GM19351 (cell line): ENCODE measurements at regions not wholly inside any gene's neighbourhood (a gene's known extent, or its start where the extent isn't known, plus 50 kb on each side); places are given as distances from the start of the nearest gene placed in this dataset.

Source experiments
- ATAC-seq: cut with Tn5 transposase; IDR thresholded peaks from one replicate; pipeline ENCODE4 v1.9.1; 2021; ENCODE audit warnings: mild to moderate bottlenecking, moderate library complexity; ENCODE audit not compliant: unreplicated experiment

DNA sequence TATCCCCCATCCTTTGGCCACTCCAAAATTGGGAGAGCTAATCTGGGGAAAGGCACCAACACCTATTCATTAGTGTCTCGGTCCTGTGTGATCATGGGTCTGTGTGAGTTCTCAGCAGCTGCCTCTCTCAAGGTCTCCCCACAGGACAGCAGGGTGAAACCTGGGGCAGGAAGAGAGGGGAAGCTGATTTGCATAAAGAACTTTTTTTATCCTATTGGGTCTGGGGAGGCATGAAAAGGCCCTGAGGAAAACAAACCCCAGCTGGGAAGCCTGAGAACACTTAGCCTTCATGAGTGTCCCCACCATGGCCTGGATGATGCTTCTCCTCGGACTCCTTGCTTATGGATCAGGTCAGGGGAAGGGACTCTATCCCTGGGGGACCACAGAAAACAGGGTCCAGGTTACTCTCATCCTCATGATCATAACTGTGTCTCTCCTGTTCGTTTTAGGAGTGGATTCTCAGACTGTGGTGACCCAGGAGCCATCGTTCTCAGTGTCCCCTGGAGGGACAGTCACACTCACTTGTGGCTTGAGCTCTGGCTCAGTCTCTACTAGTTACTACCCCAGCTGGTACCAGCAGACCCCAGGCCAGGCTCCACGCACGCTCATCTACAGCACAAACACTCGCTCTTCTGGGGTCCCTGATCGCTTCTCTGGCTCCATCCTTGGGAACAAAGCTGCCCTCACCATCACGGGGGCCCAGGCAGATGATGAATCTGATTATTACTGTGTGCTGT lies 116.0 kb upstream of the TOP3B start:
- ATAC-seq, result no peak

DNA sequence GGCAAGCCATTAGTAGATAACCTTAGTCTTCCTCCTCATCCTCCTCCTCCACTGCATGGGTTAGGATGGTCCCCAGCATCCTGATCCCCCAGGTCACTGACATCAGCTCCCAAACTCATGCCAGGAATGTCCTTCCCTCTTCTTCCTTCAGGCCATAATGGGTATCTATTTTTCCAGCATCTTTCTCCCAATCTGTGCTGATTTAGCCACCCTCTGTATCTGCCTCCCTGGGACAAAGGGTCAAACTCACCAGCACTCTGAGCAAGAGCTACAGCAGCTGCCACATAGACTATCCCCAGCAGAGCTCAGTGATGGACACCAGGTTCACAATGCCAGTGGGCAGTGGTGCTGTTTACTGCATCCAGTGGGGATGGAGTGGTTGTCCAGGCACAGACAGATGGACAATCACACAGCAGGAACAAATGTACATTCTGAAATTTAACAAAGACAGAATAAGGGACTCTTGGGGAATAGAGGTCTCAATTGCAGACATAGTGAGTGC lies 115.2 kb upstream of the TOP3B start:
- ATAC-seq, result no peak

DNA sequence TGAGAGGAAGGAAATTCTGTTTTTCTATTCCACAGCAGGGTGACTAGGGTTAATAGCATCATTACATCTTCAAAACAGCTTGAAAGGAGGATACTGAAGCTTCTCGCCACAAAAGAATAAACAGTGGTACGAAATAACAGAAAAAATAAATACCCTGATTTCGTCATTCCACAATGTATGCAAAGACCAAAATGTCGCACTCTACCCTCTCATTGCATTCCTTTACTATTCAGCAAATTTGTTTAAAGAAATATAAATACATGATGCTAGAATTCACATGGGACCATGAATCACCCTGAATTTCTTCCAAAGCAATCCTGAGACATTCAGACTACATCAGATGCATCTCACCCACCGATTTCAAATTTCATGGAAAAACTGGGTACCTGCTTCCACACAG lies 112.3 kb upstream of the TOP3B start:
- no peak for ATAC-seq

DNA sequence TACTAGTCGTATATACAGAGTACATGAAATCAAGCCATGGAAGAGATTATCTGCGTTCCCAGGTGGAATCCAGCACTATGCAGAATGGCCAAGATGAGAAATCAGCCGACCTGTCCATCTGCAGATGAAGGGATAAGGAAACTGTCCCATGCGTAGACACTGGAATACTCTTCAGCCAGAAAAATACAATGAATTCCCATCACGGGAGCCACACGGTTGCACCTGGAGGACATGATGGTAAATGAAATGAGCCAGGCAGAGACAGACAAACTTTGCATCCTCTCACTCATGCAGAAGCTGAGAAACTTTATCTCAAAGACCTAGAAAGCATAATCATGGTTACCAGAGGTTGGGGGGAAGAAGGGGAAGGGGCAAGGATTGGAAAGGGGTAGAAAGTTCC lies 111.9 kb upstream of the TOP3B start:
- no peak for ATAC-seq

DNA sequence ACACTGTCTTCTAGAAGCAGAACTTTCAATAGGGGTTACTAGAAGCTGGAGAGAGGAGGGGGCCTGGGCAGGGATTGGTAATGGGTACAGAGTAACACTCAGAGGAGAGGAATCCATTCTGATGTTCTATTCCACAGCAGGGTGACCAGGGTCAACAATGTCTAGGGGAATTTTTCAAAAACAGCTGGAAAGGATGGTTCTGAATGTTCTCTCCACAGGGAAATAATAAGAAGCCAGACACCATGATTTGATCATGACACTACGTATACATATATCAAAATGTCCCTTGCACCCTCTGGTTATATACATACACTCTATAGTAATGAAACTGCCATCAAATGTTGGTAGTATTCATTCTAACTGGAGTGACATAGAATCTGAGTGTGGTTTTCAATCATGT lies 111.2 kb upstream of the TOP3B start:
- ATAC-seq, result no peak

DNA sequence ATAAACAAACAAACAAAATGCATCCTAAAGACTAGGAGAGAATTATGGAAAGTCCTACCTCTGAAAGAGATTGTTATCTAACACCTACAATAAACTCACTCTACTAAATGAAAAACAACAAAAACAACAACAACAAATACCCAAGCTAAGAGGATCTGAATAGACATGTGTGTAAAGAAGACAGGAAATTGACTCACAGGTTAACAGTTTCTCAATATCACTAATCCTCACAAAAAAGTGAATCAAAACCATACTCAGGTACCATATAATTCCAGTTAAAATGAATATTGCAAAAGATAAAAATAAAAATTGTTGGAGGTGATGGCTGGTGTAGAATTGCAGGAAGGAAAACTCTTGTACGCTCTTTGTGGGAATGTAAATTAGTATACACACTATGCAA lies 110.4 kb upstream of the TOP3B start:
- no peak for ATAC-seq

DNA sequence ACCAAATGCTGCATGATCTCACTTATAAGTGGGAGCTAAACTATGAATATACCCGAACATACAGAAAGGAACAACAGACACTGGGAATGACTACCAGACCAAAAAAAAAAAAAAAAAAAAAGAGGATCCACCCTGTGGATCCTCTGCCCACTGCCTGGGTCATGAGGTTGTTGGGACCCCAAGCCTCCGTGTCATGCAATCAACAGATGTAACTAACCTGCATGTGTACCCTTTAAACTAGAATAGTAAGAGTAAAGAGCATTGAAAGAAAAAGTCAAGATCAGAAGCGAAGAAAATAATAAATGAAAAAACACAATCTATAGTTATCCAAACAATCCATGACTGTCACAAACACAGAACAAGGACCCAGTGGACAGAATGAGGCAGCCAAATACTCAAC lies 109.5 kb upstream of the TOP3B start:
- no peak for ATAC-seq

DNA sequence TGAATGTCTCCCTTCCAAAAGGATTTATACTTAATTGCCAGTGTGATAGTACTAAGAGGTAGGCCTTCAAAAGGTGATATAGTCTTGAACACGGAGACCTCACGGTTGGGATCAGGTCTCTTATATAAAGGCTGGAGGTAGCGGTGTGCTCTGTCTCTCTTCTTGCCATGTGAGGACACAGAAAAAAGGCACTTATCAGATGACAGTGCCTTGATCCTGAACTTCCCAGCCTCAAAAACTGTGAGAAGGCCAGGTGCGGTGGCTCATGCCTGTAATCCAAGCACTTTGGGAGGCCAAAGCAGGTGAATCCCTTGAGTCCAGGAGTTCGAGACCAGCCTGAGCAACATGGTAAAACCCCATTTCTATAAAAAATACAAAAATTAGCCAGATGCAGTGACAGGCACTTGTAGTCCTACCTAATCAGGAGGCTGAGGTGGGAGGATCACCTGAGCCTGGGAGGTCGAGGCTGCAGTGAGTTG lies 108.9 kb upstream of the TOP3B start:
- no peak for ATAC-seq

DNA sequence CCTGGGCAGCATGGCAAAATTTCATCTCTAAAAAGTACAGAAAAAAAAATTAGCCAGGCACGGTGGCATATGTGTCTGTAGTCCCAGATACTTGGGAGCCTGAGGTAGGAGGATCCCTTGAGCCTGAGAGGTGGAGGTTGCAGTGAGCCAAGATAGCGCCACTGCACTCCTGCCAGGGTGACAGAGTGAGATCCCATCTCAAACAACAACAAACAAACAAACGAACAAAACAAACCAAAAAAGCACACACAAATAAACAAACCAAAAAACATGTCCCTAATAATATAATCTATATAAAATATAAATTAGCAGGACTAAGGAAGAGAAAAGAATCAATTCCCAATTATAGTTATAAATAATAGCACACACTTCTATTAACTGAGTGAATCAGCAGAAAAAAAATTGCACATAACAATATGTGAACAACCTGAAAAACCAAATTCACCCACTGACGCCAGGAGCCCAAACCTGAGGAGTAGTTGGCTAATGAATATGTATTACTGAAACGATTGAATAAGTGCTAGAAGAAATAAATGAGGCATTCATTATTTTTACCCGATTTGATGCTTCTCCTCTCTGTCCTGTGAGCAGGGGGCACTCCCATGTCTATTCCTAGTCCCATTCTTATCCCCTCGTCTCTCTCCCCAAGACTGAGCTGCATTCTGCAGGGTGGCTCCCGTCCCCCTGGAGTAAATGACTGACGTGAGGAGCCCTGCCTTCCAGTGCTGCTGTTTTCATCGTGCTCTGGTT lies 108.2 kb upstream of the TOP3B start:
- ATAC-seq, result no peak

DNA sequence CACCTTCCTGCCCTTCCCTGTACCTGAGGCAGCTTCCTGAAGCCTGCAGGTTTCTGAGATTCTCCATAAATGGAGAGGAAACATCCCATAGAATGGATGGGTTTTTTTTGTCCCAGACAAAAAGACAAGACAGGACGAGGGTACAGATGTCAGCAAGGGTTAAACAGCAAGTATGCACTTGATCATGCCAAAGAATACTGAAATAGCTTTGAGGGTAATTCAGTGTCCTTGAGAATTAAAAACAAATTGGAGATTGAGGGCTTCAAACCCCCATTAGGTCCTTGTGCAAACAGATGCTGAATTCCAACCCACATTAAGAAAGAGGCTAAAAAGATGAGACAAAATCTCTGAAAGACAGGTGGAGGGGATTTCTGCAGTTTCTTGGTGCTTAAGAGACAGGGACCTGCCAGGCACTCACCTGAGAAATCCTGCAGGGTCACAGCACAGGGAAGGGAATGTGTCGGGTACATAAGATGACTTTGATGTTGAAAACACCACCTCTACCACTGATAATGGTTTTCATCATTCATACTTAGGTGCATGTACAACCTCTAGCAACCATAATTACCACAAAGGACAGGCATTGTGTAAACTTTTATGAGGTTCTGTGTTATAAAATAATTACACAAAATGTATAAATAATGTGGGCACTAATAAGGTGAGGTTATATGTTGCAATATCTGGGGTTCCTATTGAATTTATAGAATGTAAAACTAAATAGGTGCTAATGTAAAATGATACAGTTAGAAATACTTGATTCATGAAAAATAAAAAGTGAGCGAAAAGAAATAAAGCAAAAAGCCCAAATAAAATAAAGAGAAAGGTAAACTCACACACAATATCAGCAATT lies 107.1 kb upstream of the TOP3B start:
- ATAC-seq, result no peak

DNA sequence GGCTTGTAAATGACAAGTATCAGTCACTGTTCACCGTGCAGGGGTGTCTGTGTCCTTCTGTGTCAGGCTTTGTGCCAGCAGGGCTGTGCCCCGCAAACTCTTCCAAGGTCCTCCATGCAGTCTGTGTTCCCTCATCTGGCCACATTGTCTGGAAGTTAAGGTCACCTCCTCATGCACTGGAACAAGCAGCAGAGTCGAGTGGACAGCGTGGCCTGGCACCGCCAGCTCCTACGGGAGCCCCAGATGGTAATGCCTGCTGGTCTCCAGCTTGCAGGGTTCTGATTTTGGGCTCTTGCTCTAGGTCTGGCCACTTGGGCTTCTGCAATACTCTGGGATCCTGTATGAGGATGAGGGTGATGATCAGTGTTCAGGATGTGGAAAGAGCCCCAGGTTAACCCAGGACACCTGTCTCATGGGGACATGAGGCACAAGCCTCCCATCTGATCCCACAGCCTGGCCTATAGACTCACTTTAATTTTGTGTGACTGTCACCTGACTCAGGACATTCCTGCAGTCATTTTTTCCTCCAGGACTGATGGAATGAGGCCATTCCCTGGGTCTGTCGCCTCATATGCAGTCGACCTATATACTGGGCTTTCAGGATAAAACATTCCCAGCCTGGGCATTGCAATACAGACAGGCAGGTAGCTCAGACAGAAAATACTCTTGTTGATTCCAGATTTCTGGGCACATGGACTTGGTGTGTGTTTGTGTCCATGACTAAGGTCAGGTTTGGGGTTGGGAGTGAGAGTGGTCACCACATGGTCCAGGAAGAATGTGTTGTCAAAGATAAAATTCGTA lies 106.3 kb upstream of the TOP3B start:
- ATAC-seq, result no peak

DNA sequence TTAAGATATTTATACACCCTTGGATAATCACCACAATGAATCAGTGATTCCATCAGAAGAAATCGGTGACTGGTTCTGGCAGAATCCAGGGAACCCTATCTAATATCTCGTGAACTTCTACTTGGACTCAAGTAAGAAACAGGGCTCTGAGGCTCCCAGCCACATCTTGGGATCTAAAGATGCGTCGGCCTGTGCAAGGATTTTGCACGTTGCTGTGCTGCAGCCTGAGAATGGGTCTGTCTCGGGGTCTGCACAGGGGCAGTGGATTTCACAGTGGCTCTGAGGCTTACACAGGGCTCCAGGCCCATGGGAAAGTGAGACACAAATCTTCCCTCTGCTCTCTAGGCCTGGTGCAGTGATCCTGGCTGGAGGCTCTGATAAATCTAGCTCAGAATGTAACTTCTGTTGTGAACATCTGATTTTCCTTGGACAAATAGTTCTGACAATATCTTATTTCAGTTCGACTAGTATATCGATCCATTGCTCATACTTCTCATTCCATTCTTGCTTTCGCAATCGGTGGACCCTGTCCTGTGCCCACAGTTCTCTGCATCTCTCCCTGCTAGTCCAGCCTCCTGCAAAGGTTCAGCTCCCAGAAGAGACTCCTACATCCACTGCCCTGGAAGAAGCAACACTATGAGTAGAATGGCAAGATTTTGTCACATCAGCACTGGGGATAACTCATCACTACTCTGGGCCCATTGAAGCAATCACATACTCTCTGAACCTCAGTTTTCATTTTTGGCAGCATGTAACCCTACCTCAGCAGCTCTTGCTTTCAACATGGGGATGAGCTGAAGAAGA lies 105.5 kb upstream of the TOP3B start:
- no peak for ATAC-seq

DNA sequence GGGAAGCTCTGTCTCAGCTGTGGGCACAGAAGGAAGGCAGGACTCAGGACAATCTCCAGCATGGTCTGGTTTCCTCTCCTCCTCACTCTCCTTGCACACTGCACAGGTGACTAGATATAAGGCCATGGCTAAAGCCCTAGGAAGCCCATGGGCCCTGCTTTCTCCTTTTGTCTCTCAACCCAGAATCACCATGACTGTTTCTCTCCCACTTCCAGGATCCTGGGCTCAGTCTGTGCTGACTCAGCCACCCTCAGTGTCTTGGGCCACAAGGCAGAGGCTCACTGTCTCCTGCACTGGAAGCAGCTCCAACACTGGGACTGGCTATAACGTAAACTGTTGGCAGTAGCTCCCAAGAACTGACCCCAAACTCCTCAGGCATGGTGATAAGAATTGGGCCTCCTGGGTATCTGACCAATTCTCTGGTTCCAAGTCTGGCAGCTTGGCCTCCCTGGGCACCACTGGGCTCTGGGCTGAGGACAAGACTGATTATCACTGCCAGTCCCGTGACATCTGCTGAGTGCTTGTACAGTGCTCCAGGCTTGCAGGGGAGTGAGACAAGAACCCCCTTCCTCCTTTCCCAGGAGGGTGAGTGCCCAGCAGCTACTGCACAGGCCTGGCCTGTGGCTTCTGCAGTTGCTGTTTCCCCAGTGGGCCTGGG lies 104.0 kb upstream of the TOP3B start:
- ATAC-seq, result no peak

DNA sequence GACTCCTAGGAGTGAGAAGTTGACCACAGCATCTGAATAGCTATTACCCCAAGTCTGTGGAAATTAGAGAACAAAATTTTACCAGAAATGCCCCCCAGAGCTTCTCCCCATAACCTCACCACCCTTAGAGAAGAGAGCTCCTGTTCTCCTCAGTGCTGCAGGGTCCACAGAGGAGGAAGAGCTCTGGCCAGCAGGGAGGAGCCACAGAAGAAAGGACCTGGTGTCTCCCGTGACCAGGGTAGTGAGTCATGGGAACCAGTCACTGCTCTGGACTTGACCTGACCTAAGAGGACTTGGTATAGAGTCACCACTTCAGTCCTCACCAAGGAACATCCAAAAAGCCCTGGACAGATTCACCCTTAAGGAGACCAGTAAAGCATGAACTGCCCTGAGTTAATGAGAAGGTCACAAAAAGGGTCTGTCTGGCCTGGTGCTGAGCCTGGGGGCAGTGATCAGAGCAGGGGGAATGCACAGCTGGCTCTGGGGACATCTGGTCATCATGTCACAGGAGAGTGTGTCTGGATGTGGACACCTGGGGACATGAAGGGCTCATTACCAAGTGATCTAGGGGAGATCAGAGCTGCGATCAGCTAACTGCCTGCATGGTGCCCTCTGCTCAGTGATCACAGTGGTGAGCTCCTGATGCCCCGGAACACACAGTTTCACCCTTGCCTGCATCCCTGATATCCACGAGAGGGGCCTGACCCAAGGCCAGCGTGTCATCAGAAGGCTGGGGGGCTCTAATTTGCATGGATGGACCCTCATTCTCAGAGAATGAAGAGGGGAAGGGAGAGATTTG lies 103.3 kb upstream of the TOP3B start:
- ATAC-seq, result no peak

DNA sequence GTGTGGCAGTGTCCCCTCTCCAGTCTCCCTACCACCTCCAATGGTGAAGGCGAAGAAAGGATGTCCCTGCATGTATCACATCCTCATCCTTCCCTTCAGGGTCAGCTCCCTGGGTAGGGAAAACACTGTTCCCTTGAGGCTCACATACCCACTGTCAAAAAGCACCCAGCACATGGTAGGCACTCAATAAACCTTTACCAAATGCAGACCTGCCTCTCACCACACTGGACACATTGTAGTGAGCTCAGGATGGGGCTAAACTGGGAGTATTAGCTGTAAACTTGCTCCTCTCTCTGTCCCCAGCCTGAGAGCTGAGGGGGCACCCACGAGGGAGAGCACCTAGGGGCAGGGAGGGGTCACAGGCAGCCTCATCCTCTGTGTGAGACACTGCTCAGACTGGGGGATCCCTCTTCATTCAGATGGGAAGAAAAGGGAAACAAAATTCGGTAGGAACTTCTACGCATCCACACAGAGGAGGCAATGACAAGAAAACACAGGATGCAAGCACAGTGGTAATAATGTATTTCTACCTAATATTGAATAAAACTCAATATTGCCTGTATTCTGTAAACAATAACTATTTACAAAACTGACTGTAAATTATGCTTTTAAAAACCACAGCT lies 101.6 kb upstream of the TOP3B start:
- no peak for ATAC-seq

DNA sequence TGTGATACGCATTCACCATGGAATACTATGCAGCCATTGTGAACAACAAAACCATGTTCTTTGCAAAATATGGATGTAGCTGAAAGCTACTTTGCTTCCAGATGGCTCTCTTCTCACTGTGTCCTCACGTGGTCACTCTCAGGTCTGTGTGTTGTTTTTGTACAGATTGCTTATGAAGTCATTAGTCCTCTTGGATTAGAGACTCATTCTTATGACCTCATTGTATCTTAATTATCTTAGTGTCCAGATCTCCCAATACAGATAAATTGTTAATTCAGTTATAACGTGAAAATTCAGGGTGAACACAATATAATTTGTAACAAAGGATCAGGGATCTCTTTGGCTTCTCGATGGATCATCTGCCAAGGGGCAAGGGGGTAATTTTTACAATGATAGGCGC lies 100.4 kb upstream of the TOP3B start:
- no peak for ATAC-seq

DNA sequence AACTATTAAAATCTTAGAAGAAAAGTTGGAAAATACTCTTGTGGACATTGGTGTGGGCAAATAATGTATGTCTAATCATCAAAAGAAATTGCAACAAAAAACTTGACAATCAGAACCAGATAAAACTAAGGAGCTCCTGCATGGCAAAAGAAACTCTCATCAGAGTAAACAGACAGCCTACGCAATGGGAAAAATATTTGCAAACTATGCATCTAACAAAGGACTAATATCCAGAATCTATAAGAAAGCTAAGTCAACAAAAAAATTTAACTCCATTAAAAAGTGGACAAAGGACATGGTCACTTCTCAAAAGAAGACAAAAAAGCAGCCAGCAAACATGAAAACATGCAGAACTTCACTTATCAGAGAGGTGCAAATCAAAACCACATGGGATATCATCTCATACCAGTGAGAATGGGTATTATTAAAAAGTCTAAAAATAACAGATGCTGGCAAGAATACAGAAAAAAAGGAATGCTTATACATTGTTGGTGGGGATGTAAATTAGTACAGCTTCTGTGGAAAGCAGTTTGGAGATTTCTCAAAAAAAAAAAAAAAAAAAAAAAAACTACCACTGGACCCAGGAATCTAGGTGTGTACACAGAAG lies 99.7 kb upstream of the TOP3B start:
- ATAC-seq, result no peak

DNA sequence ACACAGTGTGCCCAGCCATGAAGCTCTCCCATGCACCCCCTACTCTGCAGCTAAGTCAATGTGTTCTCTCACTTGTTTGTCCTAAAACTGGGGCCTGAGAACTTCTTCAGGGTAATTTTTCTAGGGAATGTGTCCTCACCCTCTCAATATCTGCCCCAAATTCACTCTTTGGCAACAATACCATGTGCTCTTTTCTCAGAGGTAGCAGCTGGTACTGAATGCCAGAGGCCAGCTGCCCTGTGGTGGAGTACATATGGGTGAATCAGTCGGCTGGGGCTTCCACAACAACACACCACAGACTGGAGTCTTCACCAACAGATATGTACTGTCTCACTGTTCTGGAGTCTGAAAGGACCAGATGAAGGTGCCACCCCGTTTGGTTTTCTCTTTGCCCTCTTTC lies 97.7 kb upstream of the TOP3B start:
- no peak for ATAC-seq
